ENCODE measurements at regions not wholly inside any gene's neighbourhood (a gene's known extent, or its start where the extent isn't known, plus 50 kb on each side); places are given as distances from the start of the nearest gene placed in this dataset.

GRCh38 chr2:105686588-105686987 is 58.1 kb upstream of the NCK2 start:
- TF ChIP-seq, protein P1, sequence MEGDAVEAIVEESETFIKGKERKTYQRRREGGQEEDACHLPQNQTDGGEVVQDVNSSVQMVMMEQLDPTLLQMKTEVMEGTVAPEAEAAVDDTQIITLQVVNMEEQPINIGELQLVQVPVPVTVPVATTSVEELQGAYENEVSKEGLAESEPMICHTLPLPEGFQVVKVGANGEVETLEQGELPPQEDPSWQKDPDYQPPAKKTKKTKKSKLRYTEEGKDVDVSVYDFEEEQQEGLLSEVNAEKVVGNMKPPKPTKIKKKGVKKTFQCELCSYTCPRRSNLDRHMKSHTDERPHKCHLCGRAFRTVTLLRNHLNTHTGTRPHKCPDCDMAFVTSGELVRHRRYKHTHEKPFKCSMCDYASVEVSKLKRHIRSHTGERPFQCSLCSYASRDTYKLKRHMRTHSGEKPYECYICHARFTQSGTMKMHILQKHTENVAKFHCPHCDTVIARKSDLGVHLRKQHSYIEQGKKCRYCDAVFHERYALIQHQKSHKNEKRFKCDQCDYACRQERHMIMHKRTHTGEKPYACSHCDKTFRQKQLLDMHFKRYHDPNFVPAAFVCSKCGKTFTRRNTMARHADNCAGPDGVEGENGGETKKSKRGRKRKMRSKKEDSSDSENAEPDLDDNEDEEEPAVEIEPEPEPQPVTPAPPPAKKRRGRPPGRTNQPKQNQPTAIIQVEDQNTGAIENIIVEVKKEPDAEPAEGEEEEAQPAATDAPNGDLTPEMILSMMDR (IDR thresholded peaks at IDR 0.05; ENCODE audit: borderline replicate concordance, extremely low read depth, low read length, poor library complexity, severe bottlenecking): no peak
- TF ChIP-seq EZH2 (IDR thresholded peaks at IDR 0.05; ENCODE audit: borderline replicate concordance, low read depth, low read length, severe bottlenecking): no peak
